Esophagus muscularis mucosa (tissue), 4 donors: ENCODE measurements at regions not wholly inside any gene's neighbourhood (a gene's known extent, or its start where the extent isn't known, plus 50 kb on each side); places are given as distances from the start of the nearest gene placed in this dataset.

Experiments
- EP300 ChIP-seq: sonication (generic); formaldehyde crosslinking; IDR thresholded peaks from one replicate; pipeline ENCODE4 v1.6.1; 2017; ENCODE audit warnings: antibody characterized with exemption
- POLR2A ChIP-seq: fragments of 450-650 bp; IDR thresholded peaks from one replicate; pipeline ENCODE4 v1.6.1; 2017; ENCODE audit warnings: antibody characterized with exemption, moderate library complexity, mild to moderate bottlenecking, low read depth
- TF ChIP-seq, protein P1 (sequence below), 3 experiments: fragments of 200-600 bp in 2 of 3; fragments of 450-650 bp in 1 of 3; sonication (generic) in 2 of 3; IDR thresholded peaks; one replicate each; pipeline ENCODE4 v1.5.1; 2017 to 2019; ENCODE audit warnings: antibody characterized with exemption in 3 of 3, mild to moderate bottlenecking in 2 of 3, moderate library complexity in 1 of 3

DNA sequence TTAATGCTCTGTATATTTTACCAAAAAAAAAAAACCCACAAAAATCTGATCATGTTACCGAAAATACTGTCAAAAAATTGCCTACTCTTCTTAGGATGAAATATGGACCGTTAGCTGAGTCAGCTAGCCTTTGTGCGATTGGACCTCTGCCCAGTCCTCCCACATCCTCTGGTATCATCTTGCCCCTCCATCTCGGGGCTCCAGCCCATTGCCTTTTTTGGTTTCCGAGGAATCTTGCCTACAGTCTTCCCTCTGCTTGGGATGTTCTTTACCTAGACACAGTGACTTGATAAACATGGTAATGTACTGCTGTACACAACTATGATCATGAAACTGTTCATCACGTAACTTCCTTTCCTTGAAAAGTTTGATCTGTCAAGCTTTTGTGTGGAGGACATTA, 371.4 kb downstream of the SV2B start:
- TF ChIP-seq, protein P1, sequence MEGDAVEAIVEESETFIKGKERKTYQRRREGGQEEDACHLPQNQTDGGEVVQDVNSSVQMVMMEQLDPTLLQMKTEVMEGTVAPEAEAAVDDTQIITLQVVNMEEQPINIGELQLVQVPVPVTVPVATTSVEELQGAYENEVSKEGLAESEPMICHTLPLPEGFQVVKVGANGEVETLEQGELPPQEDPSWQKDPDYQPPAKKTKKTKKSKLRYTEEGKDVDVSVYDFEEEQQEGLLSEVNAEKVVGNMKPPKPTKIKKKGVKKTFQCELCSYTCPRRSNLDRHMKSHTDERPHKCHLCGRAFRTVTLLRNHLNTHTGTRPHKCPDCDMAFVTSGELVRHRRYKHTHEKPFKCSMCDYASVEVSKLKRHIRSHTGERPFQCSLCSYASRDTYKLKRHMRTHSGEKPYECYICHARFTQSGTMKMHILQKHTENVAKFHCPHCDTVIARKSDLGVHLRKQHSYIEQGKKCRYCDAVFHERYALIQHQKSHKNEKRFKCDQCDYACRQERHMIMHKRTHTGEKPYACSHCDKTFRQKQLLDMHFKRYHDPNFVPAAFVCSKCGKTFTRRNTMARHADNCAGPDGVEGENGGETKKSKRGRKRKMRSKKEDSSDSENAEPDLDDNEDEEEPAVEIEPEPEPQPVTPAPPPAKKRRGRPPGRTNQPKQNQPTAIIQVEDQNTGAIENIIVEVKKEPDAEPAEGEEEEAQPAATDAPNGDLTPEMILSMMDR (IDR thresholded peaks at IDR 0.05) = no peak
- TF ChIP-seq EP300 (no peak), POLR2A (no peak)
